C4-2B (cell line): ENCODE measurements at regions not wholly inside any gene's neighbourhood (a gene's known extent, or its start where the extent isn't known, plus 50 kb on each side); places are given as distances from the start of the nearest gene placed in this dataset.
A peak's percentile ranks its signal among the peaks of the same experiment; 100 is the strongest.

Experiments used
- H3K27ac ChIP-seq: fragments of 450-650 bp; 2 replicates; pipeline ENCODE4 v1.5.1; 2017
- ZFX ChIP-seq: fragments of 450-650 bp; IDR thresholded peaks from 2 replicates; pipeline ENCODE4 v1.6.1; 2017
- TF ChIP-seq, protein P1 (sequence below): fragments of 450-650 bp; conservative IDR thresholded peaks from 2 replicates; pipeline ENCODE4 v1.5.1; 2017; ENCODE audit warnings: mild to moderate bottlenecking

DNA sequence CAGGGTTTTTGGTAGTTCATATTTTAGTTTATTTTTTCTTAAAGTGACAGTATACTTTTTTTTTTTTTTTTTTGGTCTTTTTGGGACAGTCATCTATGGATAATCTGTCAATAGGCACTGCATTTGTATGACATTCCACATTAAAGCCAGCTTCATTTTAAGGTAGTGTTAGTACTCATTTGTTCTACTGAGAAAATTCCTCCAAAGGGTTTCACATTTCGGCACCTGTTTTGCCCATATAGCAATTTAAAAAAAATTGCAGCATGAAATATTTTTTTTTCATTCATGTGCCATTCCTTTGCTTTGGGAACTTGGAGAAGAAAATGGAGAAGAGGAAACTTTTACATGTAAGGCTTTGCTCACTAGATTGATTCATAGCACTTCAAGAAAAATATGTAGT is 276.3 kb upstream of the TCF4 start:
- H3K27ac ChIP-seq: no peak overlapping the region
- TF ChIP-seq, protein P1, sequence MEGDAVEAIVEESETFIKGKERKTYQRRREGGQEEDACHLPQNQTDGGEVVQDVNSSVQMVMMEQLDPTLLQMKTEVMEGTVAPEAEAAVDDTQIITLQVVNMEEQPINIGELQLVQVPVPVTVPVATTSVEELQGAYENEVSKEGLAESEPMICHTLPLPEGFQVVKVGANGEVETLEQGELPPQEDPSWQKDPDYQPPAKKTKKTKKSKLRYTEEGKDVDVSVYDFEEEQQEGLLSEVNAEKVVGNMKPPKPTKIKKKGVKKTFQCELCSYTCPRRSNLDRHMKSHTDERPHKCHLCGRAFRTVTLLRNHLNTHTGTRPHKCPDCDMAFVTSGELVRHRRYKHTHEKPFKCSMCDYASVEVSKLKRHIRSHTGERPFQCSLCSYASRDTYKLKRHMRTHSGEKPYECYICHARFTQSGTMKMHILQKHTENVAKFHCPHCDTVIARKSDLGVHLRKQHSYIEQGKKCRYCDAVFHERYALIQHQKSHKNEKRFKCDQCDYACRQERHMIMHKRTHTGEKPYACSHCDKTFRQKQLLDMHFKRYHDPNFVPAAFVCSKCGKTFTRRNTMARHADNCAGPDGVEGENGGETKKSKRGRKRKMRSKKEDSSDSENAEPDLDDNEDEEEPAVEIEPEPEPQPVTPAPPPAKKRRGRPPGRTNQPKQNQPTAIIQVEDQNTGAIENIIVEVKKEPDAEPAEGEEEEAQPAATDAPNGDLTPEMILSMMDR: no peak
- no peak for TF ChIP-seq ZFX

DNA sequence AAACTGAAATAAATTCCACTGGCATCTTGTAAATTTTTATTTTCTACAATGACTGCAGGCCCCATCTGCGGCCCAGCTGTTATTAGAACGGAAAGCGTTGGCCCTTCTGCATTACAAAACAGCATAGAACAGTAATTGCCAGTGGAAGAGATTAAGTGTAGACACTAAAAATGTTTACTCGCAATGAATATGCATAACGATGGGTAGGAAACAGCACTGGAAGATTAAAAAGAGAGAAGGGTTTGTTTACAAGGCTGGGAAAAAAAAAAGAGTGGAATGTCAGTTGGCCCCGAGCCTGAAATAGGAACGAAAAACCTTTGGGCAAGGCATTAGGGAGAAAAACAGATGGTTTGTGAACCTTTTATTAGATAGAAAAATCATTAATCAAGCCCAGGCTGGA is 275.9 kb upstream of the TCF4 start:
- no peak overlapping the region for H3K27ac ChIP-seq
- no peak for TF ChIP-seq ZFX
- TF ChIP-seq, protein P1: no peak

DNA sequence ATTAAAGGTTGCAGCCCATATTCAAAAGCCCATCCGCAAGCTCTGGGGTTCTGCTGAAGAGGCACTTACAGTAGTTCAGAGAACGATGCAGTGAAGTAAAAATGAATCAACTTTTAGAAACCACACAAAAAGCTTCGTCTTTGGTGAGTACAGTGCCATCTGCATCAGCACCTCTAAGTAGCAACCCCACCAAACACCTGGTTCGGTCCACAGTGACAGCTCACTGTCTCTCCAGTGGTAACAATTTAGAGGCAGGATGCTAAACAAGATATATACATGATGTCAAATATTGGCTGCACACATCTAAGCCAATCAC is 275.4 kb upstream of the TCF4 start:
- no peak for TF ChIP-seq ZFX
- TF ChIP-seq, protein P1: no peak
- no peak overlapping the region for H3K27ac ChIP-seq

DNA sequence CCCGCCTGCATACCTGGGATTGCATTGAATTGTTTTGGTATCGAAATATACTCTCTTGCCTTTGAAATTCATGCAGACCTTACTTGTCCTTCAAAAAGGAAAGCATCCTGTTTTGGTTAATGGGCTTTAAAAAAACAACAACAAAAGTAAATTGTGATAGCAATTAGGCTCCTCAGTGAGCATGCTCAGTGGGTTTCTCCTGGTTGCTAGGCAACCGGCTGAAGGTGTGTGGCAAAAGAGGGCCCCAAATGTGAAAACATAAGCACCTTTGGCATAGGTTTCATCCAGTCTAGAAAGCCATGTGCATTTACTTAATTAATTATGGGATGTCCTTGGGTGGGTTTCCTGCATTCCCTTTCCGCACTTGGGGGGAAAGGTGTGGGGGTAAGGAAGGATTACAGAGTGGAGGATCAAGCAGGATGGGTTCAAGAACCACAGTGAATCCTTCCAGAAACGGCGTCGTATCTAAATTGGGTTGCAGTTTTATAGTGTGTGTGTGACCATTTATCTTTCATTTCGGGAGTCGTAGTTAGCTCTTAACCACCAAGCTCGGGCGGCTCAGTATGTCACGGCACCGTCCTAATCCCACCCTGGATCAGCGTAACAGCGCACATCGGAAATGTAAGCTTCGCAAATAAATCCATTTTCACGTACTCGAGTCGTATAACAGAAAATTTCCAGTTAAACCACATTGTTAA is 274.9 kb upstream of the TCF4 start:
- H3K27ac ChIP-seq: no peak overlapping the region
- no peak for TF ChIP-seq ZFX
- TF ChIP-seq, protein P1: no peak

DNA sequence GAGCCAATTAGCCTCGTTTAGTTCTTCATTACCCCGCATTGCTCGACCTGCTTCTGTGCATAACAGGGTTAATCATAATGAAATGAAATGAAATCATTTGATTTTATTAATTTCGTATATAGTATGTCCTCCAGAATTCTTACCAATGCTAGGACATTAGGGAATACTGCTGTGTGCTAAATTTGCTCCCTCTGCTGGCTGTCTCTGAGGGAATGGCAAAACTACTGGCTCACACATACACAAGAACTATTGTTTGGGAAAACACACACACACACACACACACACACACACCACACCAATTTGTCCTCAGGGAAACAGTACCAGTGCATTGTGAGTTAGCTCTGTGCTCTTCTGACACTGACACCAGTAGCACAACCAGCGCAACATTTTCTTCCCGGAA is 273.3 kb upstream of the TCF4 start:
- TF ChIP-seq ZFX: no peak
- TF ChIP-seq, protein P1: peak; percentile 59
- H3K27ac ChIP-seq: no peak overlapping the region

DNA sequence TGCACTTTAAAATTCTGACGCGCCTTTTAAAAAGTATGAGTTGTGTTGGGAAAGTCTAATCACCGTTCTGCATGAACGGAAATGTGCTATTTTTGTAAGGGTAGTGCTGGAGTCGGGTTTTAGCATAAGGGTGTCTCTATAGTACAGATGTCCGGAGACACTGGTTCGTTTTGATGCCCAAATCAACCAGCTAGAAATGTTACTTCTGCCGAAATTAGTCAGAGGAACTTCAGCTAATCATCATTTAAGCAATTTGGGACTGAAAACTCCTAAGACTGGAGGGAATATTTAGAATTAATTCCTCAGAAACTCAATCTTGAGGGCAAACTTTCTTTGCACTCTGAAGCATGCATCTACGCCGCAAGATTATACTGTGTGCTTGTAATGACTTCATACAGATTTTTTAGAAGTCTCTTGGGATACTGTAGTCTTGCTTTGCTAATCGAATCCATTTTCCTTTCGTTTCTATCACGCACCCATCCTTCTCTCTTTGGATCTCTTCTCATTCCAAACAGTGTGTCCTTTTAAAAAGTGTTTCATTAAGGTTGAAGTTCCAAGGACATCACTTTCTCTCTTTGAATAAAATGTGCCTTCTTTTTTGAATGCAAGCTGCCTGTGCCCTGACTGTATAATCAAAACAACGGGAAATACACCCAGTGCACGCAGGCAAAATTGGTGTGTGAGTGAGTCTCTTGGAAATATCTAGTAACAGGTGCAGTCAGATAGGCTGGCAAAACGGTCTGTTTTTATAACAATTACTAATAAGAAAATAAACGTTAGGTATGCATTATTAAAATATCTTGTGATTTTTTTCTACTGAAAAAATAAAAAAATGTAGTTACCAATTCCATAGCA is 270.9 kb upstream of the TCF4 start:
- TF ChIP-seq ZFX: no peak
- no peak overlapping the region for H3K27ac ChIP-seq

DNA sequence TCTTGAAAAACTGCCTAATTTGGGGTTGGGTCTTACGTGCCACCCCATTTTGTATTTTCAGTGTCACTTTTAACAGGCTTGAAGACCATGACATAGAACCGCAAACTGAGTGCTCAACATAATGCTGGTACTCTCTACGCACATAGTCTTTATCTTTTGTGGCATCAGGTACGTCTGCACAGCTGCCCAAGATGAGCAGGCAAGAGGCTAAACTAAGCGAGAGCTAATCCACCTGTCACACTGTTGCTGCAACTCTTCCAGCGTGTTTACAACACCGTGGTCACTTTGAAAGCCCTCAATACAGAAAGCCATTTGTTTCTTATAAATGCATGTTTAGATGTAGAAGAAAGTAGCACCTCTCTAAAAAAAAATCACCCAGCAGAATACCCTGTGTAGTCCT is 270.0 kb upstream of the TCF4 start:
- H3K27ac ChIP-seq: no peak overlapping the region
- TF ChIP-seq, protein P1: no peak

DNA sequence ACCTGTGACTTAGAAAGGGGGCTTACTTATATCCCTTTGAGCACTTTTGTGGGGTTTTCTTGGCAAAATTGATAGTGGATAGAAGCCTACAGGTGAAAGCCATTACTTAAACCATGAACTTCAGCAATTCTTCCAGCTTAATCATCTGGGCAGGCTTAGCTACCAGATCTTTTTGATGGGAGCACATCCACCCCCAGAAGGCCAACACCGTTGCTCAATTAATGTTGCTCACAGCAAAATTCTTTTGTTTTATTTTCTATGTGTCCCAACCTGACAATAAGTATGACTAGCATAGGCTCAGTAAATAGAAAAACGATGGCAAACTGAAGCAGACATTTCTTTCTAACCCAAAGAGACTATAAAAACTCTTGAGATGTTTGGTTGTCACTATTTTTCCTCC is 269.4 kb upstream of the TCF4 start:
- TF ChIP-seq, protein P1: no peak
- no peak for TF ChIP-seq ZFX
- H3K27ac ChIP-seq: no peak overlapping the region
